GM18907 (cell line): ENCODE measurements at regions not wholly inside any gene's neighbourhood (a gene's known extent, or its start where the extent isn't known, plus 50 kb on each side); places are given as distances from the start of the nearest gene placed in this dataset.

Source experiments
- ATAC-seq: cut with Tn5 transposase; IDR thresholded peaks from one replicate; pipeline ENCODE4 v1.9.1; 2021; ENCODE audit warnings: mild to moderate bottlenecking, moderate library complexity; ENCODE audit not compliant: unreplicated experiment

- no peak for ATAC-seq
Measured at GRCh38 chr6:22455378-22455777, 114.0 kb upstream of the HDGFL1 start.

- ATAC-seq, result no peak
Measured at GRCh38 chr6:22457996-22458395, 111.4 kb upstream of the HDGFL1 start.

GRCh38 chr6:22466665-22467245 lies 102.6 kb upstream of the HDGFL1 start:
- no peak for ATAC-seq

DNA sequence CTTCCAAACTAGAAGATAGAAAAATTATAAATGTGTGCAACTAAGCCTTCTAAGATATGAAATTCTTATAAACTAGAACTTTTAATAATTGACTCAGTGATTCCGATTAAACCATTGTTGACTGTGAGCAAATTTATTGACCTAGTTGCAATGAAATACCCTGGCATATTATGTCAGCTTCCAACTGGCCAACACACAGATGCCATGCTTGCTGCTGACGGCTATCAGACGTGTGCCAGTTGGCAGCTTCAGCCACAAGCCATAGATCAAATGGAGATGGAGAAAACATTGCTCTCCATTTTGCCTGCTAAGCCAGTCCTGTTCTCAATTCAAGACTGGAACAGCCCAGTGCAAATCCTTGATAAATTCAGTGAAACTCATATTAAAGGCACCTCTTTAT lies 101.7 kb upstream of the HDGFL1 start:
- ATAC-seq, result no peak

- ATAC-seq, result no peak
Measured at GRCh38 chr6:22468256-22468965, 101.0 kb upstream of the HDGFL1 start.

- ATAC-seq, result no peak
Measured at GRCh38 chr6:22470454-22471131, 98.8 kb upstream of the HDGFL1 start.

GRCh38 chr6:22471132-22471690 lies 98.2 kb upstream of the HDGFL1 start:
- no peak for ATAC-seq

DNA sequence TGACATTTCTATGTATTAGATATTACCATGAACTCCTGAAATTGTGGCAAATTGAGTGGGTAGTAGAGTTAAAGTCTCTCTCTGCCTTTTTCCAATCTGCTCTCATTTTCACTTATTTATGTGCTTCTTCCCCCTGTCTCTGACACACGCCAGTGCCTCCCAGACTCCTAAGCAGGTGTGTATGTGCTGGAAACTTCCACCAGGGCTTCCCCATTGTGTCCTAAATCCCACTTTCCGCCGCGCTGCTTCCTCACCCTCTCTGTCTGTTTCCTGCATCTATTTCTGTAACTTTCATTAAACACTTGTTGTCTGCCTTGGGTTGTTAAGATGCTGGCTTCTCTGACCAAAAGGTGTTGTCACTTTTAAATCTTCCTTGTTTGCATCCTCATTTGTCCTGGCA lies 97.6 kb upstream of the HDGFL1 start:
- no peak for ATAC-seq

- no peak for ATAC-seq
Measured at GRCh38 chr6:22473991-22474682, 95.2 kb upstream of the HDGFL1 start.

DNA sequence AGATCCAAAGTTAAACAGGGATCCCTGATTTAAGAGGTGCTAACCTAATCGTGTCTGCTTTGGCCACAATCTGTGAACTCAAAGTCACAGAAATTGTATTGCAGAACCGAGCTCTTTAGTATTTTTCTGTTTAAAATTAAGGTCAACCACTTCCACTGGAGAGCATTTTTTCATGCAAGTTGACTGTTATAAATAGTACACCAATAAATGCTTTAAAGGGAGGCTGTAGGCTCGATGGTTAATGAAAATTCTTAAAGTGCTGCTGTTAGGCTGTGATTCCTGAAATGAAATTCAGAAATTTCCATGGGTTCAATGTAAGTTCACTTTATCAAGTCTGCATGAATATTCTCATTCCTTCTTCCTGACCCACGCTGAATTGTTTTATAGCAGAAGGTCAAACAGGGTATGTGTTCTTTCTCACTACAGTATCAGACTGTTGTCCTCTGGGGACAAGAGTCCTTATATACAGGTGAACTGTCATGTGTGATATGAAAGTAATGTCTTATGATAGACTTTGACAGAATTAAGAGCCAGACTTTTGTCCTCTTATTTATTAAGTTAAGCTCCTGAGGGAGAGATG lies 92.5 kb upstream of the HDGFL1 start:
- ATAC-seq, result no peak

- no peak for ATAC-seq
Measured at GRCh38 chr6:22497276-22497675, 72.1 kb upstream of the HDGFL1 start.

DNA sequence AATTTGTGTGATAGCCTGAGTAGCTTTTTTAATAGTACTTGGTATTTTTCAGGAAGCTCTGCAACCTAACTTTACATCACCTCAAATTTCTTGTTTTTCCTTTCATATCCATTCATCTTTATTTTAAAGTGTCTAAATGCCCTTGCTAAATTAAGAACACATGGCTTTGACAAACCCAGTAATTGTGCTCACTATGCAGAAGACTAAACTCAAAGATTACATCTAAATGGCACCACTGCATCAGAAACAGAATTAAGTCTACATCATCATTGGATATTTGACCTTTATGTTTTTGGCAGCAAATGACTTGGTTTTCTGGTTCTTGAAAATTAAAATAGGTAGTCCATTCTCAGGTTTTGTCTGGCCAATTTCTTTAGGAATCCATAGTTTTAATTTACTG lies 69.6 kb upstream of the HDGFL1 start:
- ATAC-seq, result no peak

GRCh38 chr6:22506496-22506895 lies 62.9 kb upstream of the HDGFL1 start:
- no peak for ATAC-seq

DNA sequence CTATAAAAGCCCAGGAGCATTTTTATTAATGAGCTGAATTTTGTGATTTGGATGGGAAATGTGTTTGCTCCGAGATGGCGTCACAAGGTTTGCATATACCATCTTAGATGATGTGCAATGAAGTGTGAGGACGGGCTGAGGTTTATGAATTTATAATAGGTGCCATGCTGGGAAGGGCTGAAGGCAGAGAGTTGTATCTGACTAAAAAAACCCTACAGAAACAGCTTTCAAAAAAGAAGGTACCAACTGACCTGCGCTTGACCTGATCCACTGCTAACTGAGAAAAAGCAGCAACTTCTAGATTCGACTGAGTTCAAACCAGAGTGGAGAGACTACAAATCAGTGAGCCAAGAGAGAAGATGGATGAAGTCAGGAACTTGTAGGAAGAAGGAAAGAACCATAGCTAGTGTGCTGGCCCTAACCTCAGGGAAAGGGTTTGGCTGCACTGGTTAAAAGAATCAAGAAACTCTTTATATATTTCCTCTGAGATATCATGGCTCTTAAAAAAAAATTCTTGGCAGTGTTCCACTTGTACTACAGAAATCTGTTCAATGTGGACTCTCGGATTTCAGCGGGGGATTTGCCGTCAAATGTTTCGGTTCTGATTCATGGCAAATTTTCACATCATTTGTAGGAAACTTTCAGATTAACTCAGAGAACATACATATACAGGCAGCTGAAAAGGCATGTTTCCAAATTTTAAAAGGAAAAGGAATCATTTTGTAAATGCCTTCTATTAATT lies 56.5 kb upstream of the HDGFL1 start:
- no peak for ATAC-seq

DNA sequence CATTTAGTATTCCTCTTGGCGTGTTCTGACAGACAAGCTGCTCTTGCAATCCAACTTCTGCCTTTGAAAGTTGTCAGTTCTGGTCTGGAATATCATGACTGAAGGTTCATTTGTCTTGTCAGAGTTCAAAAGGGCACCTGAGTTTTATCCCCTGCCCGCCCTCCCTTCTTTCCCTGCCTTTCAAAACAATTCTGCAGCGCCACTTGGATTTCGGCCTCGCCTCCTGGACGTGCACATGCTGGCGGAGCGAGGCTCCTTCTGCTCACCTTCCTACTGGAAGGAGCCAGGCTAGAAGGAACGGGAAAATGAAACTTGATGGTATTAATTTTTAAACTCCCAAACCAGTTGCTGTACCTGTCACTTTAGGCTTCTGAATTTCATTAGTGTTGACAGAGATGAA lies 55.7 kb upstream of the HDGFL1 start:
- ATAC-seq, result no peak

DNA sequence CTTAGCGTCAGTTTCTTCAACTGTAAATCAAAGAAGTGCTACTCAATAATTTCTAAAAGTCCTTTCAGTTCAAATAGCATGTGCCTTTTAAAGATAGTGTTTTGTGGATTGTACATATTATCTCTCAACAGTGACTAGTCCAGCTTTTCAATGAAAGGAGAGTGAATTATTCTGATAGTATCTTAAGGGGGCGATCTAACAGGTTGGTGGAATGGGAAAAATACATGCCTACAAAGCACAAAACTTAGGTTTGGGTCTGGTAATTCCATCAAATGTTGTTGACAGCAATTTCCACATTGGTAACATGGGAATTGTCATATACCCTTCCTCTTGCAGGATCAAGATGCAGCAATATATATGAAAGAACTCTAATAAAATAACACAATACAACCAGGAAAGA lies 50.1 kb upstream of the HDGFL1 start:
- ATAC-seq, result no peak
